GM12874 (cell line): ENCODE measurements at regions not wholly inside any gene's neighbourhood (a gene's known extent, or its start where the extent isn't known, plus 50 kb on each side); places are given as distances from the start of the nearest gene placed in this dataset.

Experiments used
- TF ChIP-seq, protein P1 (sequence below): IDR thresholded peaks from 2 replicates; pipeline ENCODE4 v1.5.1; 2011; ENCODE audit warnings: low read depth, mild to moderate bottlenecking, control low read depth, low read length, moderate library complexity; ENCODE audit not compliant: insufficient read depth

DNA sequence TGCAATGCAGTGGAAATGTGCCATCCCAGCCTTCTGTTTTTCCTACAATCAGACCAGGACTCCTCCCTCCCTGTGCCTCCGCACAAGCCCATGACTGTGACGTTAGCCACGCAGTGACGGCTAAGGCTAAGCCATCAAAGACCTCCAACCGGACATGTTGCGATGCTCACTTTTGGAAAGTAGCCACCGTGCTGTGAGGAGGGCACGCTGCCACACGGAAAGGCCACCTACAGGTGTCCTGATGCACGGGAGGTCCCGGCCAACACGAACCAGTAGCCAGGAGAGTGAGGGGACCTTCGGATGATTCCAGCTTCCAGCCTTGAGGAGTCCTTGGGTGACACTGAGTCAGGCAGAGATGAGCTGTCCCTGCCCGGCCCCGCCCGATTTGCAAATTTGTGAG, 53.9 kb downstream of the FOXL1 start:
- TF ChIP-seq, protein P1, sequence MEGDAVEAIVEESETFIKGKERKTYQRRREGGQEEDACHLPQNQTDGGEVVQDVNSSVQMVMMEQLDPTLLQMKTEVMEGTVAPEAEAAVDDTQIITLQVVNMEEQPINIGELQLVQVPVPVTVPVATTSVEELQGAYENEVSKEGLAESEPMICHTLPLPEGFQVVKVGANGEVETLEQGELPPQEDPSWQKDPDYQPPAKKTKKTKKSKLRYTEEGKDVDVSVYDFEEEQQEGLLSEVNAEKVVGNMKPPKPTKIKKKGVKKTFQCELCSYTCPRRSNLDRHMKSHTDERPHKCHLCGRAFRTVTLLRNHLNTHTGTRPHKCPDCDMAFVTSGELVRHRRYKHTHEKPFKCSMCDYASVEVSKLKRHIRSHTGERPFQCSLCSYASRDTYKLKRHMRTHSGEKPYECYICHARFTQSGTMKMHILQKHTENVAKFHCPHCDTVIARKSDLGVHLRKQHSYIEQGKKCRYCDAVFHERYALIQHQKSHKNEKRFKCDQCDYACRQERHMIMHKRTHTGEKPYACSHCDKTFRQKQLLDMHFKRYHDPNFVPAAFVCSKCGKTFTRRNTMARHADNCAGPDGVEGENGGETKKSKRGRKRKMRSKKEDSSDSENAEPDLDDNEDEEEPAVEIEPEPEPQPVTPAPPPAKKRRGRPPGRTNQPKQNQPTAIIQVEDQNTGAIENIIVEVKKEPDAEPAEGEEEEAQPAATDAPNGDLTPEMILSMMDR = no peak

DNA sequence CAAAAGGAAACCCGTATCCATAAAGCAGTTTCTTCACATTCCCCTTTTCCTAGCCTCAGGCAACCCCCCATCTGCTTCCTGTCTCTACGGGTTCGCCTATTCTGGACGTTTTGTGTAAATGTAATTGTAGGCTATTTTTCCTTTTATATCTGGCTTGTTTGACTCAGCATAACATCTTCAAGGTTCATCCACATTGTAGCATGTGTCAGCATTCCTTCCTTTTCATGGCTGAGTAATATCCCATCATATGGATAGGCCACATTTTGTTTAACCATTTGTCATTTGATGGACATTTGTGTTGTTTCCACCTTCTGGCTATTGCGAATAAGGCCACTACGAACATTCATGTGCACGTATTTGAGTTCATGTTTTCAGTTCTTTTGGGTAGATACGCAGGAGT, 54.6 kb downstream of the FOXL1 start:
- TF ChIP-seq, protein P1 = no peak

DNA sequence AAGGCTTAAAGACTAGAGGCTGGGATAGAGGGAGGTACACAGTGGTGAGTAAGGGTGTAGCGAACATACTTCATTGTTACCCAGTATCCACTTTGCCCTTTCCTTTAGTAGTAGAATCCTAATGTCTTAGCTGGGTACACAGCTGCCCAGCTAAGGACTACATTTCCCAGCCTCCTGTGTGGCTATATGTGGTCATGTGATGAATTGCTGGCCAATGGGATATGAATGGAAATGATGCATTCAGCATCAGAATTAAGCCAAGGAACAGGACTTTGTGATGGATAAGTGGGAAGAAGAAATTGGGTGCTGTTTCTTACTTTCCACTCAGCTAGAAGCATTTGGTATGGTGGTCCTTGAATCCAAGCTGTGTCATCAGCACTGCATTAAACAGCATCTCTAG, 55.9 kb downstream of the FOXL1 start:
- TF ChIP-seq, protein P1 = no peak

DNA sequence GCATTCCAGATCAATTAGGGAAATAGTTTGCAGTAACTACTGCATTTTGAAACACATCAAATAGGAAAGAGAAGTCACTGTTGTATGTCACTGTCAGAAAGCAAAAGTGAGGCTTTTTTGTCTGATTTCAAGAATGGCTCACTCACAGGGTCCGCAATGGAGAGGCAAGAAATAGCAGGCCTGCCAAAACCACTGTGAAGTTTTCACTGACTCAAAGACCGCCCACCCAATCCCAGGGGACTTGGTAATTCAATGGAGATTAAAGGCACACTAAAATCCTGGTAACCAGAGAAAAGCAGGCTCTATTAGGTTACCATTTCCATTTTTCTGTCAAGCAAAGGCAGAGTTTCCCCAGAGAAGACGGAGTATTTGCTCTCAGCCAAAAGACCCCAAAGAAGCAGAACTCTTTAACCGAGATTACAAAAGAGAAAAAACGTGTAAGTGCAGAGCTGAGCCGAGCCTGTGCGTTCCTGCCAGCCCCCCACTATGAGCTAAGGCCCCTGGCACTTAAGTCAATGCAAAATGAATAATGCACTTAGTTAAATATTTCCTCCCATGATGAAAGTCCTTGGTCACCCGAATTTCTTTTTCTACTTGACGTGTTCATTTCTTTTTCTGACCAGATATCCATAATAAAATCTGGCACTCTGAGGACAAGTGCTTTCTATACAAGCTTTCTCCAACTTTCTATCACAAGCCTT, 57.0 kb downstream of the FOXL1 start:
- TF ChIP-seq, protein P1 = no peak

DNA sequence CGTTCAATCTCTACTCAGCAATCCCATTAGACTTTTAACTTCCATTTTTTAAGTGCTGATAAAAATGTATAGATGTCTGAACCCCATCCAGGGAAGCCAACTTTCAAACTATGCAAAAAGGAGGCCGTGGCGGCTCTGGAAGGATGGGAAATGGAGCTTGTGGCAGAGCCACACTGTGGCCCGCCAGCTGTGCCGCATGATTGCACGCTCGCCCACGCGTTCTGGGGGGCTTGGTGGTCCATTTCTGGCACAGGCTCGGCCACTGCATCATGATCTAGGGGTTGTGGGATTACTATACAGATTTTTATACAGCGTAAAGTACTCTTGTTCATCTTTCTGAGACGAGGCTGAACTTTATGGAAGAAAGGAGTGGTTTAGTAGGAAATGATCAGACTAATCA, 57.6 kb downstream of the FOXL1 start:
- TF ChIP-seq, protein P1 = no peak

DNA sequence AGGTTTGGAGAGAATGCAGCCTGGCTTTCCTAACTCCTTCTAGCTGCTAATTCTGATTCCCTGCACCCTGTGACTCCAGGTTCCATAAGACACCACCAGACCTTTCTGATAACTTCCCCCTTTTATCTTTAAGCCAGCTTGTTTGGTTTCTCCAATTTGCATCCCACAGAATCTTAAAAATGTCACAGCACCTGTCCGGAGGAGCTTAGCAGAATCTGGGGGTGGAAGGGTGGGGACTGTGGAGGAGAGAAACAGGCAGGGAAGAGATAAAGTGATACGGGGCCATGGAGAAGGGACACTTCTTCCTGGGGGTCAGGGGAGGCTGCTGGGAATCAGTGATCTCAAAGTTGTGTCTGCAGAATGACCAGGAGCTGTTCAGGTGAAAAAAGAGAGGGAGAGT, 59.4 kb downstream of the FOXL1 start:
- TF ChIP-seq, protein P1 = no peak

DNA sequence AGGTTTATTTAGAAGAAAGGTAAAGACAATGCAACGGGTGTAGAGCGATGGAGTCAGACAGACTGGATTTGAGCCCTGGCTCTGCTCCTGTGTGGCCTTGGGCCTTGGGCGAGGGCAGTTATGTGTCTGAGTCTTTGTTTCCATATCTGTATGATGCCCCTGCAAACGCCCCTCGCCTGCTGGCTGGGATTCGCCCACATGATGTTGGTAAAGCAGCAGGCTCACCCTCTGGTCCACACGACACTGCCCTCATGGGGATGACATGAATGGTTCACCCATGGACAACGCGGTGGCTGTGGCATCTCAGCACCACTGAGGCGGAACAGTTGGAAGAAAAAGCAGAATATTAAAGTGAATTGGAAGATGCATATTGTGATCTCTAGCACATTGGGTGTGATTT, 60.3 kb downstream of the FOXL1 start:
- TF ChIP-seq, protein P1 = no peak

DNA sequence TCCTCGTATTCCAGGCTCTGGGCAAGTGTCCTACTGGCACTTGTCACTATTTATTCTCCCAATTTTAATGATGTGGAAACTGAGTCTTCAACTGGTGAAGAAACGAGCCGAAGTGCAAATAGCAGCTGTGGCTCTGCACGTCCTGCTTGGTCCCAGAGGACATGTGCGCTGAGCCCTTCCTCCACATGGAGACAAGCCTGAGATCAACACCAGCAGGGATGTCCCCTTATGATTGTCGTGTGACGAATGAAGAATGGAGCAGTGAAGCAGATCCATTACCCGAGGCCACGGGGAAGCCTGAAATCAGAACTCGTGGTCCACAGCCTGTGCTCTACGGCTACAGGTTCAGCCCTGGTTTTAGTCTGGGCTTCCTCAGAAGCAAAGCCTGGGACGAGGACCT, 61.0 kb downstream of the FOXL1 start:
- TF ChIP-seq, protein P1 = no peak
